ENCODE measurements at regions not wholly inside any gene's neighbourhood (a gene's known extent, or its start where the extent isn't known, plus 50 kb on each side); places are given as distances from the start of the nearest gene placed in this dataset.
"Not testable (repeated sequence)": the region's sequence is repeated elsewhere in the genome, so short reads cannot be mapped to it uniquely, and the experiment has no call there.

DNA sequence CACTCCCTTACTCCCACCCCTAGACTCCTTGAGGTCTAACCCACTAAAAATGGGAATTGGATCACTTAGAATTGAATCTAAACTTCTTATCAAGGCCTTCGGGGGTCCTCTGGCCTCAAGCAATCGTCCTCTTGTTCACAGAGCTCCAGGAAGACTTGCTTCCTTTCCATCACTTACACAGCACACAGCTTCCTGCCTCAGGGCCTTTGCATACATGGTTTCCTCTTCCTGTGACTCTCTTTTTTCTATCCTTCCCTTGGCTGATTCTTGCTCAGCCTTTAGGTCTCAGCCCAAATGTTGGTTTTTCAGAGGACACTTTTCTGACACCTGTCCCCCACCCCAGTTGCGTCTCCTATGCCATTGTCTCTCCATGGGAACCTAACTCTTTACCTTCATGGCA lies 50.0 kb upstream of the ALDH1B1 start:
- DNase-seq (ENCODE audit: low read depth in 2 of 2), result no peak

DNA sequence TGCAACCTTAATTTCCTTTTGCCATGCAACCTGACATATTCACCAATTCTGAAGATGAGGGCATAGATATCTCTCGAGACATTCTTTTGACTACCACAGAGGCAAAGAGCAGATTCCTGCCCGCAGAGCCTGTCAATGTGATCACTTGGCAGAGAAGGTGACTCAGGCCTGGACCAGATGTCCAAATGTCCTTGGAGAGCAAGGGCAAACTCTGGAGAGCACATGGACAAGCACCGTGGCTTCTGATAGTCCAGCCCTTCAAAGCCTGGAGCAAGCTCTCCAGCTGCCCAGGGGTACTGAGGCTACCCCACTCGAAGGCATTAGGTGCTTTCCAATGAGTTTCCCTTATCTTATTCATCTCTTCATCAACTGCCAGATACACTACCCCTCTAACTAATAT lies 50.4 kb upstream of the ALDH1B1 start:
- no peak for DNase-seq (ENCODE audit: low read depth in 2 of 2)

DNA sequence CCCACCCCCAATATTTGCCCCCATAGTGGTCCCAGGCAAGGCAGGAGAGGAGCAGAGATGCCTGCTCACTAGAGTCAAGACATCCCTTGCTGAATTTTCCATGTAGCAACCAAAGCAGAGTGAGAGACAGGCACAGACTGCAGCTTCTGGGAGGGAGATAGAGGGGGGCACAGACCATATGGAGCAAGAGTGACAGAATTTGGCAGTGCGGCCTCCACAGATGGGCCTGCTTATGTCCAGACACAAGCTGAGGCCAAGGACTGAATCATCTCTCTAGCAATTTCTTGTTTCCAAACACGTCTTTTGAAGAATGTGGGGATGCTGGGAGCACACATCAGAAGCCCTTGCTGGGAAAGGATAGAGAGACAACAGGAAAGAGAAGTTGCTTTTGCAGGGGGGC lies 53.0 kb upstream of the ALDH1B1 start:
- DNase-seq (ENCODE audit: low read depth in 2 of 2), result no peak

DNA sequence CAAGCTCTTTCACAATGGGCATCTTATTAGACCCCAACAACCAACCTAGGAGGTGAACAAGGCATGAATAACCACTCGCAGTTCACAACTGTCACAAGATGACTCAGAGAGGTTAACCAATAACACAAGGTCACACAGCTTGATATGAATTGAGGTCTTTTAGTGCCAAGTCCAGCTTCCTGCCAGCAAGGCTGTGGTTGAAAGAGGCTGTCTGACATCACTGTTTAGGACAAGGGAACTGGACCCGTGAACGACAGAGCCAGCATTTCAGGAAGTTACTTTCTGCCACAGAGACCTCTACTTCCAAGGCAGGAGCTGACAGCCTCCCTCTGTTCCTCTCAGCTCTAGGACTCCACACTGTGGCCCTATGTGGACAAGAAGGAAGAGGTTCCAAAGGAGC lies 53.4 kb upstream of the ALDH1B1 start:
- DNase-seq (ENCODE audit: low read depth in 2 of 2), result no peak

DNA sequence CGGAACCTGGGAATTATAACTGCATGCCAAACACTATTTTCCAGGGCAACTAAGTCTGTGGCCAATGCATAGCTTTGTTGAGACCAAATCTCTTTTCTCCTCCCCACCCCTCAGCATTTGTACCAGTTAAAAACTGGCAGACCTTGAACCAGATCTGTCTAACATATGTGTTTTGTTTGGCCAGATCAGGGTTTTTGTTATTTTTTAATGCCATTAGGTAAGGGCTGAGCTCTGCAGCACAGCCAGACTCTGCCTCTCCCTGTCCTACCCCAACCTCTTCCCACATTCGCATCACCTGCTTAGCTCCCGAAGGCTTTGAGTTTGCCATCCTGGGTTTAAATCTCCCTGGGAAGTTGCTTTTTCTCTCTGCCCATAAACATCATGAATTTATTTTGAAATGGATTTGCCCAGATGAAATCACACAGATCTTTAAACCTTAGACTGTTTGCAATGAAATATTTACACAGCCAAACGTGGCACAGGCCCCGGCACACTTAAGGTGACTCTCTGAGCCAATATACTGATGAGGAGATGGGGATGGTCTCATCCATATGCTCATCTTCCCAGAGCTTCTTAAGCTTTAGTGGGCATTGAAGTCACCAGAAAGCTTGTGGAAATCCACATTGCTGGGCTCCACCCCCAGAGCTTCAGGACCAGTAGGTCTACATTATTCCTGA lies 54.0 kb upstream of the ALDH1B1 start:
- DNase-seq (ENCODE audit: low read depth in 2 of 2), result no peak

DNA sequence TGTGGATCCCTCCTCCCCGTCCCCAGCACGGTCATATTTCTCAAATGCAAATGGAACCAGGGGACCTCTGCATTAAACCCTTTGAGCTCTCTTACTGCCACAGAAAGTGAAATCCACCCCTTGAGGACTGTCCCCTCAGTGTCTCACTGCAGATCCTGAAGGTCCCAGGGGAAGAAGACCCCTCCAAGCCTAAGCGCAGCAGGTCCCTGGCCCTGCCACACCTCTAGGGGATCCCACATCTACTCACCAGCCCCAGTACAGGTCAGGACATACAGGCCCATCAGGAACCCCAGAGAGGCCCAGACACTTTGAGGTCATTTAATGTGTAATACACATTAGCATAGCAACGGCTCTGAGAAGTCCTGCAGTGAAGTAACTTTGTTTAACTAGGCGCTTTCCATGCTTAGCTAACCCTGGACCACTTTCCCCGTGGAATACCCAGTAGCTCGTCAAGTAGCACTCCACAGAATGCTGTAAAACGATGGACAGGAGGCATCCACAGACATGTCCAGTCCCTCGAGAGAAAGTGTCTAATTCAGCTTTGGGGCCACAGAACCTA lies 54.7 kb upstream of the ALDH1B1 start:
- DNase-seq (ENCODE audit: low read depth in 2 of 2), result no peak

DNA sequence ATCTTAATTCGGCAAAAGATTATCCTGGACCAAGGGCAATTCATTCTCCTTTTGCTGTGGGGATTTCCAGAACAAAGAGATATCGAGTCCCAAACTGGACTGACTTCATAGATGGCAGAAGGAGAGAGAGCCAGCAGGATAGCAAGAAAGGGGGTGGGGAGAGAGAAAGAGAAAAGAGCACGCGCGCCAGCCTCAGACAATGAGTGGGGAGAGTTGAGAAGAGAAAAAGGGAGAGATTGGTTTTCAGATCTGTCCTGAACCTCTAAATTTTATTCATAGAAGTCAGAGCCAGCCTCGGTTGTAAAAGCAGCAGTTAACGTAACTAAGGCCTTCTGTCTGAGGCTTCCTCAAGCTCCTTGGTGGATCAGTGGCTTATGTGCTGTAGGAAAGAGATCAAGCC lies 55.3 kb upstream of the ALDH1B1 start:
- no peak for DNase-seq (ENCODE audit: low read depth in 2 of 2)

DNA sequence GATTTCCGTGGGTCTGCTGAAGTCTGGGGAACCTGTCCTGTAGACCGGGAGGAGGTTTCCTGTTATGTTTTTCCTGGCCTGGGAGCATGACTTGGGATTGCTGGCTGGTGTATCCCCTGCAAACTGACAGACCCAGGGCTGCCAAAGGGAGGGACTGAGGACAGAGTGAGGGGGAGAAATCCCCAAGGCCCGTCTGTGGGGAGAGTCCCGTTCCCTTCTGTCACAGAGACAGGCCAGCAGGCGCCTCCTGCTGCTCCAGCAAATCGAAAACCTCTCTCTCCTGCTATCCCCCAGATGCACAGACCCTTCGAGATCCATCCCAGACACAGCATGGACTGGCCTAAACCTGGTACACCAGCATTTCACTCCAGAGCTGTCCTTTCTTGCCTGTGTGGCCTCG lies 56.2 kb upstream of the ALDH1B1 start:
- no peak for DNase-seq (ENCODE audit: low read depth in 2 of 2)

DNA sequence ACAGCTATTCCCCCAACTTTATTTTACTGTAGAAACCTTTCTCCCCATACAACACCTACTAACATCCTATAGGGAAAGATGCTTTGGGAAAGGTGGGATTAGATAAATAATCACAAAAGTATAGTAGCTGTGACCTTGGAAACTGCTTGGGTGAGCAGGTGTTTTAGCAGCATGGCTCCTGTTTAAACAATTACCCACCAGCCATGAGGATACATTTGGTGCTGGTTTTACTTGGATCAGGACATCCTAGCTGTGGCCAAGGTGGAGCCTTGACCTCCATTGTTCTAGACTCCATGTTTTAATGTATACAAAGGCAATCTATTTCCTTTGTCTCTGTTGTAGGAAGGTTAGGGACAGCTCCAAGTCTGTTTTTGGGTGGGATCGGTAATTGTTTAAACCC lies 56.8 kb upstream of the ALDH1B1 start:
- DNase-seq (ENCODE audit: low read depth in 2 of 2), result no peak

DNA sequence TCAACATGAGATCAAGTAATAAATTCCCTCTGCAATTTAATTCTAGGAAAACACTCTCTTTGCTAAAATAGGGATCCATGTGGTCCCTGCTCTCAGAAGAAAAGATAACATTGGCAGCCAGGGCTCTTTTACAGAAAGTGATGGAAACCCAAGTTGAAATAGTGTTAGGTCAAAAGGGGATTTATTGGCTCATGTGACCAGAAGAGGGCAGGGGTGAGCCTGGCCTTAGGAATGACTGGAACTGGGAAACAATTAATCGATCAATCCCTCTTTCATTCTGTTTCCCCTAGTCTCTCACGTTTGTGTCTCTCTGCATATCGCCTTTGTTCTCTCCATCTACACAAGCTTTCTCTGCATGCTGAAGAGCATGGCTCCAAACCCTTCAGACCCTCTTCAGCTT lies 58.3 kb upstream of the ALDH1B1 start:
- DNase-seq (ENCODE audit: low read depth in 2 of 2), result no peak

DNA sequence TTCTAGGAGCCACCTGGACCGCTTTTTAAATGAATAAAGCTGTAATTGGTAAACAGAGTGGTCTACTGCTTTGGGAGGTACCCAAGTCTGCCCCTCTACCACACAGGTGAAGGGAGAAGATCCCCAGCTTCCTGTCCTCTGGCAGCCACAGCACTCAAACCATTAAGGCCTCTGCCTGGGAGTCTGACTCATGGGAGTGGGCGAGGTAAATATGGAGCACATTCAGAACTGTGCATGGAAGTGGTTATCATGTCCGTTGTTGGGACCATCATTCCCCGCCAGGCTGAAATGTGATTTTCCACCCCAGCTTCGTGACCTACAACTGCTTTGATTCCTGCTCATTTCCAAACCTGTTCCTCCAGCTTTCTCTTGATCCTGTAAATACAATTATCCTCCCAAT lies 59.5 kb upstream of the ALDH1B1 start:
- no peak for DNase-seq (ENCODE audit: low read depth in 2 of 2)

DNA sequence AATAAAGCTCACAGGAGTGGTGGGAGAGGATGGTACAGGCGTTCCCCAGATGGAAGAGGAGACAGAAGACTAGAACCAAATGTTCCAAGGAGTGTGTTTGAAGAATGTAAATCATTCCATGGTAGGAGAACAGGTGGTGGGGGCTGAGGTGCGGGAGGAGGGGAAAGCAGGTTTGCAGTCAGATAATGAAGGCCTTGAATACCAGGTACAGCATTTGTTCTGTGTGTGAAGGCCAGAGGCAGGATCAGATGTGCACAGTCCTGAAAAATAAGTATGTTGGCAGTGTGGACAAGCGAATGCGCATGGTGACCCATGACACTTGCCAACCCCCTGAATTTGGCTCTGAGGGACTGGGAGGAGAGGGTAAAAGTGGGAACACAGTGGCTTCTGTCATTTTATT lies 59.9 kb upstream of the ALDH1B1 start:
- DNase-seq (ENCODE audit: low read depth in 2 of 2), result no peak

DNA sequence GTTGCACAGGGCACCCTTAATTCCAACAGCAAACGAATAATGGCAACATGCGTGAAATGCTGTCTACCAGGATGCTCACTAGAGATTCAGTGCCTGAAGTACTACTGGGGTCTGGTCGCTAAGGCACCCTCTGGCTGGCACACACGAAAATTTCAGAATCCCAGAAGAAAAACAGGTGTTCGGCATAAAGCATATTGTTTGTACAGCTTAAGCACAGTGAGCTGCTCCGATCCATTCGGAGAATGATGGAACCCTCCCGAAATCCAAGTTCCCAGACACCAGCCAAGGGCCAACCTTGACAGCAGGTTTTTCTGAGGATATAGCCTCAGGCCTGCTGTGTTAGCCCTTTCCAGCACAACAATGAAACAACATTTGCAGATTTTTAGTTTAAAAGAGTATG lies 61.4 kb upstream of the ALDH1B1 start:
- DNase-seq (ENCODE audit: low read depth in 2 of 2), result no peak

DNA sequence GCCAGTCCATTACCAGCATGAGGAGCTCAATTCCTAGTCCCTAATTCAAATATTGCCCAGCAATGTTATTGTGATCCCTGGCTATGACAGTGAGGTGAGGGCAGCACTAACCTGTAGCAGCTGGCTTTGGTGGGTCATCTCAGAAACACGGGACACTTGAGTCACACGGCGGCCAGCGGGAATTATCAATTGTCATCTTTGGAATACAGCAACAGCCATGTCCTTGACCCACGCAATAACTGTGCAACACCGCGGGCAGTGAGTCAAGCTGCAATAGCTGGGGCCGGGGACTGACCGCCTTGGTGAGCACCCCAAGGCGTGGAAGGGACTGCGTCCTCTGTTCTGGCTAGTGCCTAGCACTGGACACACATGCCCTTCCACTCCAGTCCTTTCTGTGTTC lies 62.5 kb upstream of the ALDH1B1 start:
- DNase-seq (ENCODE audit: low read depth in 2 of 2), result no peak

DNA sequence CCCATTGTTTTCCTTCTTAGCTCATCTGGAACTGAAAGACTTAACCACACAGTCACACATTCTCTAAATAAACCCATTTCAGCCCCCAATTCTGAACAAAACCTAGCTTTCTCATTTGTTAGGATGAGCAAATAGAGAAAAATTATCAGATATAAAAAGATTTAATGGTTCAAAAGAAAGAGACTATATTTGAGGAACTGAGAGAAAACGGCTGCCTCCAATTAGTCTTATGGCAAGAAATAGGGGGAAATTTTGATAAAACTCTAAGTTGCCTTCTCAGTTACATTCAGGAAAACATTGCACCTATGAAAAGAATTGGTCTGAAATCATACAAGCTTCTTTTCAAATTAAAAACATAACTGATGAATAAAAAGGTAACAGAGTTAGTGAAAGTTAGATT lies 63.7 kb upstream of the ALDH1B1 start:
- DNase-seq (ENCODE audit: low read depth in 2 of 2), result no peak

DNA sequence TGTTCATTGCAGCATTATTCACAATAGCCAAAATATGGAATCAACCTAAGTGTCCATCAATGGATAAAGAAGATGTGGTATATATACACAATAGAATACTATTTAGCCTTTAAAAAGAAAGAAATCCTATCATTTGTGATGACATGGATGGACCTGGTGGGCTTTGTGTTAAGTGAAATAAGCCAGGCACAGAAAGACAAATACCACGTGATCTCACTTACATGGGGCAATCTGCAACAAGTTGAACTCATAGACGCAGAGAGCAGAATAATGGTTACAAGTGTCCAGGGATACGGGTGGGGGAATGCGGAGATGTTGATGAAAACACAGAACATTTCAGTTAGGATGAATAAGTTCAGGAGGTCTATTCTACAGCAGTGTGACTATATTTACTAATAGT lies 66.4 kb upstream of the ALDH1B1 start:
- no peak for DNase-seq (ENCODE audit: low read depth in 2 of 2)

DNA sequence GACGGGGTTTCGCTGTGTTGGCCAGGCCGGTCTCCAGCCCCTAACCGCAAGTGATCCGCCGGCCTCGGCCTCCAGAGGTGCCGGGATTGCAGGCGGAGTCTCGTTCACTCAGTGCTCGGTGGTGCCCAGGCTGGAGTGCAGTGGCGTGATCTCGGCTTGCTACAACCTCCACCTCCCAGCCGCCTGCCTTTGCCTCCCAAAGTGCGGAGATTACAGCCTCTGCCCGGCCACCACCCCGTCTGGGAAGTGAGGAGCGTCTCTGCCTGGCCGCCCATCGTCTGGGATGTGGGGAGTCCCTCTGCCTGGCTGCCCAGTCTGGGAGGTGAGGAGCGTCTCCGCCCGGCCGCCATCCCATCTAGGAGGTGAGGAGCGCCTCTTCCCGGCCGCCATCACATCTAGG lies 68.3 kb upstream of the ALDH1B1 start:
- DNase-seq (ENCODE audit: low read depth in 2 of 2), result not testable (repeated sequence)

DNA sequence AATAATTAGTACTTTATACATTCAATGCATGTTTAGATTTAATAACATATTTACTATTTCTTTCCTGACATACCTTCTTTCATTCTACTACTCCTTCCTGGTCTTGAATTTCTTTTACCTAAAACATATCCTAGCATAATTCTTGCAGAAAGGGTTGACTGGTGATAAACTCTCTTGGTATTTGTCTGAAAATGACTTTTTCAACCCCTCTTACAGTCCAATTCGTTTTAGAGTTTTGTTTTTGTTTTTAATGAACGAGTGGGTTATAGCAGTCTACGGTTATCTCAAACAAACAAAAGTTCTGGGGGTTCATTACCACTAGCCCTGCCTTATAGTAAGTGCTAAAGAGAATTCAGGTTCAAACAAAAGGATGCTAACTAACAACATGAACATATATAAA lies 69.6 kb upstream of the ALDH1B1 start:
- no peak for DNase-seq (ENCODE audit: low read depth in 2 of 2)

DNA sequence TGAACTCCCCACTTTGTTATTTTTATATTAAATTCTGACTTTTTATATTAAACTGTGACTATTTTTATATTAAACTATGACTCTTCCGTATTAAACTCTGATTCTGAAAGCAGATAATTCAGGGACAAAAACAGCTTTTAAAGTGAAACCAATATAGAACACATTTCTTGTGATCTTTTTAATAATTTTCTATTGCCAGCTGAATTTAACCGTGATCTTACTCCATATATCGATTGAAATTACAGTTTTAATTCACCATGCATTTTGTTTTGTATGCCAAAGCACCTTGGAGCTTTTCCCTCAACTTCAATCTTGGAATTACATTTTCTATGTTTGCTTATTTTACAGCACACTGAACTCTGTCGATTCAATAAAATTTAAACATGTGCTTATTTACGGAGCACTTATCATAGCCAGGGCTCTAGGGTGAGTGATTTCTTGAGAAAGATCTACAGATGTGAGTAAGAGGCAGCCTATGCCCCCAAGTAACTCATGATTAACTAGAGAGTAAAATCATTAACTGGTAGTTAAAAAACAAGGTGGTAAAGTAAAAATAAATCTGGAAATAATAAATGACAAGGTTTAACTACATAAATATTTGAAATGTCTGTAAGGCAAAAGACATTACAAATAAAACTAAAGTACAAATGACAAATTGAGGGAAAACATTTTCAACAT lies 72.9 kb upstream of the ALDH1B1 start:
- no peak for DNase-seq (ENCODE audit: low read depth in 2 of 2)

DNA sequence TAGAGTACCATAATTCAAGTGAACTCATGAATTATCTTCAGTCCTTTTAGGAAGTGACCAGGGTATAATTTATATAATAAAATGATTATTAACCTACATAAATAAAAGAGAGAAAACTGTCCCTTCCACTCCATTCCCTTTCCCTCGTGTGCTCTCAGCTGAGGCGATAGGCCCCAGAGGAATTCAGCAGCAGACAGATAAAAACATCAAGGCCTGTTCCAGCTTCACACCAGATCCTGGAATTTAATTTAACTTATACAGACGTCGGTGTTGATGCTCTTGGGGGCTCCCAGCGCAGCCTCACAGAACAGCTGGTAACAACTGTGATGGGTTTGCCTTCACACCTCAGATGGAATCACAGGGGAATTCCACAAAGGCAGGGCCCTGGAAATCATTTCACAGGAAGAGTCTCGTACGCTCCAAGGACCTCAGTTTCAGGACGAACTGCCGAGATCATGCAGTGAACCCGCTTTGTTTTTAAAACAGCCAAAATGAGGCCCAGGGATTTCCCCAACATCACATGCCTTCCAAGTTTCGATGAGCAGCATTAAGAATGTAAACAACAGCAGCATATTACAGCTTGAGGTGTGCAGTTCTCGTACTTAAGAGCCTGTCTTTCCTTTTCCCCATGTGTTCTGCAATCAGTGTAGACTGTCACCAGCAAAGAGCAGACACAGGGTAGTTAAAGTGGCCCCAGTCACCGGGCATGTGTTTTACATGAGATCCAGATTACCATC lies 73.6 kb upstream of the ALDH1B1 start:
- DNase-seq (ENCODE audit: low read depth in 2 of 2), result no peak

DNA sequence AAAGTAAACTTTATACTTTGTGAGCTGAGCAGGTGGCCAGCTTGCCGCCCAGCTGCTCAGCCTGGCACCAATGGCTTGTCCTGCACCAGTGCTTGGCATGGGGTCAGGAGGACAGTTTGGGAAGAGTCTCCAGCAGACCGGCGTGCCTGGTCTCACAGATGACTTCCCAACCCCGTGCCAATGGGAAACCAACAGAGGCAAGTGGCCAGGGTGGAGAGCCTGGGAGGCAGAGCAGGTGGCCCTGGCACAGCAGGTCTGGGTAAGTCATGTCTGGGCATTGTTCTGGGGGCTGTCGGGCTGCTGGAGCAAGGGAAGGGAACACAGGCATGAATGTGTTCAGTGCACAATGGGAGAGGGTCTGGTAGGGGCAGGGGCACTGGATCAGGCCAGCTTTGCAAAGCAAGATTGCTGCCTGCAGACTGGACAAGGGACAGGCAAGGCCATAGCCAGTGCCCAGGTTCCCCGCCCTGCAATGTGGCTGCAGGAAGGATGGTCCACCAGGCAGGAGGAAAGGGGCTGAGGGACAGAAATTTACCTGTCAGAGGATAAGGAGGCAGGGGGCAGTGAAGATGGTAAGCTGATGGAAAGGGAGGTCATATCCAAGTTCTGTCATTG lies 76.2 kb upstream of the ALDH1B1 start:
- DNase-seq (ENCODE audit: low read depth in 2 of 2), result no peak

DNA sequence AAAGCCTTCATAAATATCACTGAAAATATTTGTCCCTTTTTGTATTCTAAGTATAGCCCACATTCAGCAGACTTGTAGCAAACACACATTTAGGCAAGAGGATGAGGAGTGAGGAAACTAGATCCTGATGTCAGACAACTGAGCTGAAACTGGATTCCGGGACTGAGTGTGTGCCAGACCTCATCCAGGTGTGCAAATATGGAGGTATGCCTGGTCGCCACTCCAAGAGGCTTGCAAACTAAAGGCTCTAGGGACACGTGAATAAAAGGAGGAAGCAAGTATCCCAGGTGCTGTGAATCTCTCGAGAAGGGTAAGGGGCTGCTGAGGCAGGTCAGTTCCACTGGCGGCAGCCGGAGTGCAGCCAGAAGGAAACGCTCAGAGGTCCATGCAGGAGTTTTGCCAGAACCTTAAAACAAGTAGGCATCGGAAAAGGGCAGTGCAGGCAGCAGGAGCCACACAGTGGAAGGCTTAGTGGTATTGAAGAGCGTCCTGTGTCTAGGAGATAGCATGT lies 77.4 kb upstream of the ALDH1B1 start:
- DNase-seq (ENCODE audit: low read depth in 2 of 2), result no peak
